DND-41 (cell line): ENCODE measurements at regions not wholly inside any gene's neighbourhood (a gene's known extent, or its start where the extent isn't known, plus 50 kb on each side); places are given as distances from the start of the nearest gene placed in this dataset.

ENCODE experiments used
- CTCF ChIP-seq: IDR thresholded peaks from 2 replicates; pipeline ENCODE4 v1.5.1; 2012; ENCODE audit warnings: borderline replicate concordance, low read length, moderate library complexity, mild to moderate bottlenecking; ENCODE audit not compliant: poor library complexity, severe bottlenecking; ENCODE audit errors: extremely low read depth
- EZH2 ChIP-seq: IDR thresholded peaks from 3 replicates; pipeline ENCODE4 v1.6.1; 2012; ENCODE audit warnings: borderline replicate concordance, low read depth, mild to moderate bottlenecking, moderate library complexity, low read length, inconsistent platforms; ENCODE audit not compliant: severe bottlenecking

DNA sequence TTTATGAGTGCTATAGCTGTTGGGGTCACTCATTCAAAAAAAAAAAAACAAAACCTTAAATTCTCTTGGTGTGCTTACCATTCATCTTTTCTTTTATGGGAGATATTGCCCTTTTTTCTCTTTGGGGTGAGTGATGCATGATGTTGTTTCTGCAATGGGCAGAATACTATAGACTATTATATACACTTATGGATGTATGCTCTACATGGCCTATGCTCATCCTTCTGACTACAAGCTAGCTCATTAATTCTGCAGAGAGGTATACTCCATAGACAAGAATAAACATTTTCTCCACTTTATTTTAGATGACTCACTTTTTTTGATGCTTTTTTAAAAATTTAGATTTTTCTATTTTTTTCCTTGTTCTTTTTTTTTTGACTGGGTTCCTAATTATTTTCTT, 160.3 kb upstream of the ANK2 start:
- no peak for TF ChIP-seq CTCF
- TF ChIP-seq EZH2, result no peak
